ENCODE measurements at regions not wholly inside any gene's neighbourhood (a gene's known extent, or its start where the extent isn't known, plus 50 kb on each side); places are given as distances from the start of the nearest gene placed in this dataset.

GRCh38 chr9:84490842-84491325, 150.3 kb upstream of the SLC28A3 start:
- Histone ChIP-seq H3K4me1 (ENCODE audit: insufficient read depth, low read length) (no peaks in the 10 kb centered on the region), H3K9me3 (ENCODE audit: control insufficient read depth in 1 of 2, low read length in 2 of 2) (no peaks in the 10 kb centered on the region), H3K36me3 (ENCODE audit: insufficient read depth, low read length) (no peaks in the 10 kb centered on the region), H3K4me3 (ENCODE audit: low read length in 2 of 2) (no peak overlapping the region), H3K27ac (ENCODE audit: low read depth, low read length) (no peak overlapping the region), H3K27me3 (ENCODE audit: insufficient read depth, low read length) (no peaks in the 10 kb centered on the region)
- Mint-ChIP-seq H3K36me3 (no peaks in the 10 kb centered on the region), H3K9me3 (no peaks in the 10 kb centered on the region), H3K27me3 (peaks cover 0 to 6% of the 10 kb centered on the region in 2 donors), H3K4me3 (no peak overlapping the region), H3K27ac (no peak overlapping the region), H3K4me1 (no peaks in the 10 kb centered on the region)
- ChIA-PET CTCF (ENCODE audit: partially characterized antibody) (no interaction called here), POLR2A (ENCODE audit: partially characterized antibody) (no interaction called here)
- intact Hi-C loops (cut with micrococcal nuclease): no loop called here
- no peak for DNase-seq

GRCh38 chr9:84492366-84493159, 152.0 kb upstream of the SLC28A3 start:
- POLR2A ChIA-PET (ENCODE audit: partially characterized antibody): no interaction called here
- Mint-ChIP-seq H3K27ac (no peak overlapping the region), H3K4me3 (no peak overlapping the region), H3K27me3 (peaks cover 0 to 8% of the 10 kb centered on the region in 2 donors), H3K9me3 (no peaks in the 10 kb centered on the region), H3K36me3 (no peaks in the 10 kb centered on the region), H3K4me1 (no peaks in the 10 kb centered on the region)
- Histone ChIP-seq H3K27me3 (ENCODE audit: insufficient read depth, low read length) (no peaks in the 10 kb centered on the region), H3K4me1 (ENCODE audit: insufficient read depth, low read length) (no peaks in the 10 kb centered on the region), H3K9me3 (ENCODE audit: control insufficient read depth in 1 of 2, low read length in 2 of 2) (no peaks in the 10 kb centered on the region), H3K36me3 (ENCODE audit: insufficient read depth, low read length) (no peaks in the 10 kb centered on the region), H3K27ac (ENCODE audit: low read depth, low read length) (no peak overlapping the region), H3K4me3 (ENCODE audit: low read length in 2 of 2) (no peak overlapping the region)
- CTCF ChIA-PET (ENCODE audit: partially characterized antibody): no interaction called here
- no peak for DNase-seq
- intact Hi-C loops (cut with micrococcal nuclease): no loop called here

GRCh38 chr9:84493284-84493947, 152.9 kb upstream of the SLC28A3 start:
- no peaks in the 10 kb centered on the region for H3K9me3 Mint-ChIP-seq
- ChIA-PET POLR2A (ENCODE audit: partially characterized antibody) (no interaction called here), CTCF (ENCODE audit: partially characterized antibody) (no interaction called here)
- no peaks in the 10 kb centered on the region for H3K4me1 ChIP-seq (ENCODE audit: insufficient read depth, low read length)
- H3K4me1 Mint-ChIP-seq: no peaks in the 10 kb centered on the region
- H3K27me3 Mint-ChIP-seq: peaks cover 0 to 8% of the 10 kb centered on the region in 2 donors
- no peaks in the 10 kb centered on the region for H3K36me3 ChIP-seq (ENCODE audit: insufficient read depth, low read length)
- H3K36me3 Mint-ChIP-seq: no peaks in the 10 kb centered on the region
- no peak overlapping the region for H3K4me3 ChIP-seq (ENCODE audit: low read length in 2 of 2)
- H3K27ac Mint-ChIP-seq: no peak overlapping the region
- DNase-seq: no peak
- no peaks in the 10 kb centered on the region for H3K9me3 ChIP-seq (ENCODE audit: control insufficient read depth in 1 of 2, low read length in 2 of 2)
- H3K27me3 ChIP-seq (ENCODE audit: insufficient read depth, low read length): no peaks in the 10 kb centered on the region
- no peak overlapping the region for H3K27ac ChIP-seq (ENCODE audit: low read depth, low read length)
- H3K4me3 Mint-ChIP-seq: no peak overlapping the region
- intact Hi-C loops (cut with micrococcal nuclease): no loop called here

GRCh38 chr9:84499969-84500582, 159.5 kb upstream of the SLC28A3 start:
- H3K4me3 ChIP-seq (ENCODE audit: low read length in 2 of 2): no peak overlapping the region
- ChIA-PET CTCF (ENCODE audit: partially characterized antibody) (no interaction called here), POLR2A (ENCODE audit: partially characterized antibody) (no interaction called here)
- H3K27ac ChIP-seq (ENCODE audit: low read depth, low read length): no peak overlapping the region
- no peaks in the 10 kb centered on the region for H3K27me3 ChIP-seq (ENCODE audit: insufficient read depth, low read length)
- Mint-ChIP-seq H3K4me3 (no peak overlapping the region), H3K27me3 (peaks cover 2 to 4% of the 10 kb centered on the region in 2 donors), H3K9me3 (no peaks in the 10 kb centered on the region), H3K4me1 (no peaks in the 10 kb centered on the region), H3K36me3 (no peaks in the 10 kb centered on the region), H3K27ac (no peak overlapping the region)
- no peaks in the 10 kb centered on the region for H3K4me1 ChIP-seq (ENCODE audit: insufficient read depth, low read length)
- H3K9me3 ChIP-seq (ENCODE audit: control insufficient read depth in 1 of 2, low read length in 2 of 2): no peaks in the 10 kb centered on the region
- H3K36me3 ChIP-seq (ENCODE audit: insufficient read depth, low read length): no peaks in the 10 kb centered on the region
- no peak for DNase-seq
- intact Hi-C loops (cut with micrococcal nuclease): no loop called here

GRCh38 chr9:84500826-84501225, 160.3 kb upstream of the SLC28A3 start:
- no peaks in the 10 kb centered on the region for H3K9me3 Mint-ChIP-seq
- H3K27ac ChIP-seq (ENCODE audit: low read depth, low read length): no peak overlapping the region
- H3K4me1 Mint-ChIP-seq: no peaks in the 10 kb centered on the region
- H3K9me3 ChIP-seq (ENCODE audit: control insufficient read depth in 1 of 2, low read length in 2 of 2): no peaks in the 10 kb centered on the region
- H3K27me3 Mint-ChIP-seq: peaks cover 2 to 4% of the 10 kb centered on the region in 2 donors
- H3K4me3 ChIP-seq (ENCODE audit: low read length in 2 of 2): no peak overlapping the region
- no peak for DNase-seq
- no peak overlapping the region for H3K27ac Mint-ChIP-seq
- intact Hi-C loops (cut with micrococcal nuclease): no loop called here
- H3K36me3 Mint-ChIP-seq: no peaks in the 10 kb centered on the region
- H3K27me3 ChIP-seq (ENCODE audit: insufficient read depth, low read length): no peaks in the 10 kb centered on the region
- no peaks in the 10 kb centered on the region for H3K36me3 ChIP-seq (ENCODE audit: insufficient read depth, low read length)
- POLR2A ChIA-PET (ENCODE audit: partially characterized antibody): no interaction called here
- H3K4me1 ChIP-seq (ENCODE audit: insufficient read depth, low read length): no peaks in the 10 kb centered on the region
- no peak overlapping the region for H3K4me3 Mint-ChIP-seq
- CTCF ChIA-PET (ENCODE audit: partially characterized antibody): no interaction called here

- Mint-ChIP-seq H3K27ac (no peak overlapping the region), H3K27me3 (peaks cover 2 to 4% of the 10 kb centered on the region in 2 donors), H3K4me1 (no peaks in the 10 kb centered on the region), H3K4me3 (no peak overlapping the region), H3K36me3 (no peaks in the 10 kb centered on the region), H3K9me3 (no peaks in the 10 kb centered on the region)
- Histone ChIP-seq H3K27ac (ENCODE audit: low read depth, low read length) (no peak overlapping the region), H3K27me3 (ENCODE audit: insufficient read depth, low read length) (no peaks in the 10 kb centered on the region), H3K4me3 (ENCODE audit: low read length in 2 of 2) (no peak overlapping the region), H3K9me3 (ENCODE audit: control insufficient read depth in 1 of 2, low read length in 2 of 2) (no peaks in the 10 kb centered on the region), H3K36me3 (ENCODE audit: insufficient read depth, low read length) (no peaks in the 10 kb centered on the region), H3K4me1 (ENCODE audit: insufficient read depth, low read length) (no peaks in the 10 kb centered on the region)
- no peak for DNase-seq
- ChIA-PET CTCF (ENCODE audit: partially characterized antibody) (no interaction called here), POLR2A (ENCODE audit: partially characterized antibody) (no interaction called here)
- intact Hi-C loops (cut with micrococcal nuclease): no loop called here
These were observed 161.0 kb upstream of the SLC28A3 start for GRCh38 chr9:84501587-84501986.

- H3K9me3 ChIP-seq (ENCODE audit: control insufficient read depth in 1 of 2, low read length in 2 of 2): no peaks in the 10 kb centered on the region
These were observed 161.5 kb upstream of the SLC28A3 start for GRCh38 chr9:84502066-84502465.

More at GRCh38 chr9:84502066-84502465, 161.5 kb upstream of the SLC28A3 start:
- Histone ChIP-seq H3K4me3 (ENCODE audit: low read length in 2 of 2) (no peak overlapping the region), H3K4me1 (ENCODE audit: insufficient read depth, low read length) (no peaks in the 10 kb centered on the region), H3K36me3 (ENCODE audit: insufficient read depth, low read length) (no peaks in the 10 kb centered on the region), H3K27ac (ENCODE audit: low read depth, low read length) (no peak overlapping the region), H3K27me3 (ENCODE audit: insufficient read depth, low read length) (no peaks in the 10 kb centered on the region)
- no peak overlapping the region for H3K4me3 Mint-ChIP-seq
- no peak overlapping the region for H3K27ac Mint-ChIP-seq
- peaks cover 2 to 4% of the 10 kb centered on the region in 2 donors for H3K27me3 Mint-ChIP-seq
- H3K9me3 Mint-ChIP-seq: peaks cover 0 to under 1% (median 0%) of the 10 kb centered on the region in 8 donors
- CTCF ChIA-PET (ENCODE audit: partially characterized antibody): no interaction called here
- POLR2A ChIA-PET (ENCODE audit: partially characterized antibody): no interaction called here
- no peak for DNase-seq
- no peaks in the 10 kb centered on the region for H3K4me1 Mint-ChIP-seq
- intact Hi-C loops (cut with micrococcal nuclease): no loop called here
- no peaks in the 10 kb centered on the region for H3K36me3 Mint-ChIP-seq
